Ascending aorta (tissue), 2 donors: ENCODE measurements at regions not wholly inside any gene's neighbourhood (a gene's known extent, or its start where the extent isn't known, plus 50 kb on each side); places are given as distances from the start of the nearest gene placed in this dataset.

Experiments
- DNase-seq, 2 donors: peaks; one replicate each; pipeline ENCODE4 v3.0.0-alpha.2; 2019; ENCODE audit warnings: low spot score in 2 of 2
- H3K27ac ChIP-seq, 2 donors: fragments of 200-600 bp; sonication (generic); one replicate each; pipeline ENCODE4 v1.5.1; 2016 to 2017; ENCODE audit warnings: mild to moderate bottlenecking in 1 of 2
- H3K27me3 ChIP-seq: fragments of 200-600 bp; sonication (generic); one replicate; pipeline ENCODE4 v1.5.1; 2017
- H3K36me3 ChIP-seq, 2 donors: fragments of 200-600 bp; sonication (generic); one replicate each; pipeline ENCODE4 v1.5.1; 2016
- H3K4me1 ChIP-seq, 2 donors: fragments of 200-600 bp; sonication (generic); one replicate each; pipeline ENCODE4 v1.5.1; 2016 to 2017; ENCODE audit warnings: mild to moderate bottlenecking in 1 of 2
- H3K4me3 ChIP-seq, 2 donors: fragments of 200-600 bp; sonication (generic); one replicate each; pipeline ENCODE4 v1.5.1; 2016 to 2017; ENCODE audit warnings: mild to moderate bottlenecking in 1 of 2
- H3K9me3 ChIP-seq, 2 donors: fragments of 200-600 bp; sonication (generic); one replicate each; pipeline ENCODE4 v1.5.1; 2016
- intact Hi-C: fragments of 100-400 bp; cut with DNase I; formaldehyde crosslinking; loops from one replicate; pipeline ENCODE4 v1.15.1; 2023
- TF ChIP-seq, protein P1 (sequence below), 3 experiments: fragments of 200-600 bp in 2 of 3; fragments of 450-650 bp in 1 of 3; sonication (generic) in 2 of 3; IDR thresholded peaks; one replicate each; pipeline ENCODE4 v1.5.1; 2016 to 2019; ENCODE audit warnings: antibody characterized with exemption in 3 of 3, mild to moderate bottlenecking in 1 of 3, moderate library complexity in 1 of 3

DNA sequence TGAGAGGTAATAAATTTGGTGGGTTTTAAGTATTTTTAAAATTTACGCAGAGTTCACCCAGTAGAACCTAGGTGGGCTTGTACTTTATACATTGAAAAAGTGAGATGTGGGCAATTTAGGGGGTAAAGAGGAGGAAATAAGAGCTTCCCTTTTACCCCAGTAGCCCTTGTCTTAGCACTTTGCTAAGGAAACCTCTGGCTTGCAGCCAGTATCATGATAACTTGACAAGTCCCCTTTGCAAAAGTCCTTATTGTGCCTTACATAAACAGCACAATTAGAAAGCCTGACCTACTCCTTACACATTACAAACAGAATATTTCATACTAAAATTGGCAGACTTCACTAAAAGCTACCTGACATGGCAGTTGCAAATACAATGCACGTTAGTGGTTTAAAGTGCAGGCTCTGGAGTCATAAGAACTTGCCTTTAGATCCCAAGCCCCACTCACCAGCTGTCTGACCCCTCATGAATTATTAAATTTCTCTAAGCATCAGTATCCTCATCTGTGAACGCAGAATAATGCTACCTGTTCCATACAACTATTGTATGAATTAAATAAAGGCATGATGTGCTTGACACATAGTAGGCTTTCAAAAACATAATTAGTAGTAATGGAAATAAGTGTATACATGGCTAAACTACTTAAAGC lies 53.2 kb upstream of the NELL2 start:
- Histone ChIP-seq H3K27me3 (no peaks in the 10 kb centered on the region), H3K9me3 (no peaks in the 10 kb centered on the region), H3K27ac (no peak overlapping the region), H3K36me3 (no peaks in the 10 kb centered on the region), H3K4me1 (no peaks in the 10 kb centered on the region), H3K4me3 (no peak overlapping the region)
- TF ChIP-seq, protein P1, sequence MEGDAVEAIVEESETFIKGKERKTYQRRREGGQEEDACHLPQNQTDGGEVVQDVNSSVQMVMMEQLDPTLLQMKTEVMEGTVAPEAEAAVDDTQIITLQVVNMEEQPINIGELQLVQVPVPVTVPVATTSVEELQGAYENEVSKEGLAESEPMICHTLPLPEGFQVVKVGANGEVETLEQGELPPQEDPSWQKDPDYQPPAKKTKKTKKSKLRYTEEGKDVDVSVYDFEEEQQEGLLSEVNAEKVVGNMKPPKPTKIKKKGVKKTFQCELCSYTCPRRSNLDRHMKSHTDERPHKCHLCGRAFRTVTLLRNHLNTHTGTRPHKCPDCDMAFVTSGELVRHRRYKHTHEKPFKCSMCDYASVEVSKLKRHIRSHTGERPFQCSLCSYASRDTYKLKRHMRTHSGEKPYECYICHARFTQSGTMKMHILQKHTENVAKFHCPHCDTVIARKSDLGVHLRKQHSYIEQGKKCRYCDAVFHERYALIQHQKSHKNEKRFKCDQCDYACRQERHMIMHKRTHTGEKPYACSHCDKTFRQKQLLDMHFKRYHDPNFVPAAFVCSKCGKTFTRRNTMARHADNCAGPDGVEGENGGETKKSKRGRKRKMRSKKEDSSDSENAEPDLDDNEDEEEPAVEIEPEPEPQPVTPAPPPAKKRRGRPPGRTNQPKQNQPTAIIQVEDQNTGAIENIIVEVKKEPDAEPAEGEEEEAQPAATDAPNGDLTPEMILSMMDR (IDR thresholded peaks at IDR 0.05) = no peak
- no peak for DNase-seq
- intact Hi-C loops = loop anchor here (5.0 kb wide), 1 partner anchor 912 kb away; no protein-coding TSS in a partner anchor
